HG02885 (cell line): ENCODE measurements at regions not wholly inside any gene's neighbourhood (a gene's known extent, or its start where the extent isn't known, plus 50 kb on each side); places are given as distances from the start of the nearest gene placed in this dataset.

ENCODE experiments used
- ATAC-seq: cut with Tn5 transposase; IDR thresholded peaks from one replicate; pipeline ENCODE4 v1.9.1; 2021; ENCODE audit warnings: mild to moderate bottlenecking; ENCODE audit not compliant: unreplicated experiment, poor library complexity

DNA sequence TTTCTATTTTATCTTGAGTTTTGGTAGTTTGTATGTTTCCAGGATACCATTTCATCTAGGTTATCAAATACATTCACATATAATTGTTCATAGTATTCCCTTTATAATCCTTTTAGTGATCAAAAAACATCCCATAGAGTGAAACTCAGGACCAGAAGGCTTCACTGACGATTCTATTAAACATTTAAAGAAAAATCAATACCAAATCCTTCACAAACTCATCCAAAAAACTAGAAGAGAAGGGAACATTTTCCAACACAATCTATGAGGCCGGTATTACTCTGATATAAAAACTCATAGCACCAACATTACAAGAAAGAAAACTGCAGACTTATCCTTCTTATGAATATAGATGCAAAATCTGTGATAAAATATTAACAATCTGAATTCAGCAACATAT lies 203.4 kb downstream of the ANKRD50 start:
- no peak for ATAC-seq

DNA sequence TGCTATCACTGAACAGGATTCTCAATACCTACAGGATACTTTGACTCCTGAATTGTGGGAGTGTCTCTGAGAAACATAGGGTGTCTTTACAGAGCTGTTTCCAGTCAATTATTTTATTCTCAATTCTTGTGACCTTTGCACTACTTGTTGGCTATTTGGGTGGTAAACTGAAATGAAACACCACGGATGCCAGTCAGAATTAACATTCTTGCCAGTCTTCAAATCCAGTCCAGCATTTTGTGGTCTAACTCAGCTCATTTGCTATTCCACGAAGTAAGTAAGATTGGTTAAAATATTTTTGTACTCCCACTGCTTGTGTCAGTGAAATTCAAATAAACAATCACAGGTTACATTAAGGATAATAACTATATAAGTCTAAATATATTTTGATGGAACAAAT lies 197.9 kb downstream of the ANKRD50 start:
- no peak for ATAC-seq

DNA sequence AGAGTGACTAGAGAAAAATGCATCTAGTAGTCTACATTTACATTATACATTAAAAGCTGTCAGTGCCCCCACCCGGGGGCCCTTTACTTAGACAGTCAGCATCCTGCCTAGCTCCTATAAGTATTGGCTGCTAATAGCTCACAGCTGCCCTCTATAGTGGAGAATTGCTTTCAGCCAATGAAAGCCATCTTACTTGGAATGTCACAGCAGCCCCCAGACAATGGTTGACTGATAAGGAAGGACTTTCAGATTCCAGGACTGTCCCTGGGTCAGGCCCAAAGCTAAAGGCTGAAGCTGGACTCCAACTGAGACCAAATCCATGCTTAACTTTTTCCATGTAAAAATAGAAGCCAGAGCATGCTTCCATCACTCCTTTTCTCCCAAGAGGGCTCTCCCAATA lies 196.9 kb downstream of the ANKRD50 start:
- no peak for ATAC-seq

DNA sequence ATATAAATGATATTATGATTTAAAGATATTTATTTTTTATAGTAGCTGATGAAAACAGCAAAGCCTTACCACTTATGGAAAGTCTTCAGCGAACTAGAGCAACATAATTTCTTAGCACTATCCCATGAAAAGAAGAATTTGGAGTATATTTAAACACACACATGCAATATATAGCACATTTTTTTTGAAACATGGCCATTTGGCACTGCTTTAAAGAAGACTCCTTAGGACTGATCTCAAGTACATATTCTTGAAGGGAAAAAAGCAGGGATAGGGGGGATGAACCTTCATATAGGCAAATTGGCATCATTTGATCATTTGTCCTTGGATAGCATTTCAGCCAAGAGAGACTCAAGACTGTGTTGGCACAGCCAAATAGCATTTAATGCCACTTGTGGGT lies 193.3 kb downstream of the ANKRD50 start:
- ATAC-seq: no peak

DNA sequence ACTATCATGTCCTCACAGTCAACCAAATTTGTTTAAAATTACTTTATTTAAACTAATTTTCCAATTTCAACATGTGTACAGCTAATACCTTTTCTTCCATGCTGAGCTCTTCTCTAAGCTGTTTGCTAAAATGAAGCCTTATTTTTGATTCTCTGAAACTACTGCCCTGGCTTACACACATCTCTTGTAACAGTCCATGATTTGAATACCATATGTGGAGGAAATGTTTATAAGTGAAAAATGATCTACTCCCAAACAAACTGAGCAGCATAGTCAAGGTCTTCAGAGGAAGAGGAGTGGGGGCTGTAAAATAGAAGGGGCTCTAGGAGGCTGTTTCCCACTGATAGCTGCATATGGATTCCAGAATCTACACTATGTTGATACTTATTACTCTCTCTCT lies 188.7 kb downstream of the ANKRD50 start:
- no peak for ATAC-seq

DNA sequence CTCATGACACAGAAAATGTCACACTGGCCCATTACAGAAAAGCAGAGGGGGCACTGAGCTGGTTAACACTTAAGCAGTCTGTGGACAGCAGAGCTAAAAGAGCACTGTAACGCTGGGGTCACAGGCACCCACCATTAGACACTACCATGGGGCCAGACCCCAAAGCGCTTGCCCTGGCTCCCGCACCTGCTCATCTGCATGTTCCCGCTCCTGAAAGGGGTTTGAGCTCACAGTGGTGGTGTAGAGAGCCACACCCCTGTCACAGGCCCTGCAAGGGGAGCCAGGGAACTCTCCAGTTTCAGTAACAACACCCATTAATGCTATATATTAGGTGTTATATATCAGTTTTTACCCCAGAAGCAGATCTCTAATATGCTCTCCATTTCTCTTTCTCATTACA lies 187.0 kb downstream of the ANKRD50 start:
- ATAC-seq: no peak

DNA sequence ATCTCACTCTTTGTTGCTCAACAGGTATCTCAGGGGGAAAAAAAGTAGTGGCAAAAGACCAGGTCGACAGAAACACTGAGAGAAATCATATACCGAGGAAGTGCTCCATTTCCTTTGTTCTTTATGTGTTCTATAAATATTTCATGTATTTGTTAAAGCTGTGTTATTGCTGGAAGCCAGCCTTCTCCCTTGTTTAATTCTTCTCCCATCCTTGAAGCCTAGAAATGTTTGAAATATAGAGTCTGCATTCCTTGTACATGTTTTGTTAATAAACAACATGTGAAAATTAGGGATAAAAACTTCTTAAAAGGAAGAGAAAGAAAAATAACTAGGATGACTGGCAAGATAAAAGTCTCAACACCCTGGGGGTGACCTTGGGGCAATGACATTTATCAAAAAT lies 186.2 kb downstream of the ANKRD50 start:
- ATAC-seq: no peak

DNA sequence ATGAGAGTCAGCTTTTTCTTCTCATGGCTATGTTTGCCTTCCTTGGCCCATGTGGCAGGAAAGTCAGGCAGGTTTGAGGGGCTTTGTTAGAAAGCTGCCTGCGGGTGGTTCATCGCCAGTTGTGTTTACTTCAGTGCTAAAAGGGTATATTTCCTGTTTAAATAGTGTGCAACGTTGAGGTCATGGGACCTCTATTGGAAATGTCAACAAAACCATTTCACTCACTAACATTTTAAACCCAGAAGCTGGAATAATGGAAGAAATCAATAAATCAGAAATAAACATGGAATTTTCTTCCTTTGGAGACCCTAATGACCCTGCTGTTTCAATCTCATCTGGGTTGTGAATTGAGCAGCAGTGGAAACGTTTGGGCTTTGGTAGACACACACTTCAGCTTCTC lies 185.8 kb downstream of the ANKRD50 start:
- no peak for ATAC-seq

DNA sequence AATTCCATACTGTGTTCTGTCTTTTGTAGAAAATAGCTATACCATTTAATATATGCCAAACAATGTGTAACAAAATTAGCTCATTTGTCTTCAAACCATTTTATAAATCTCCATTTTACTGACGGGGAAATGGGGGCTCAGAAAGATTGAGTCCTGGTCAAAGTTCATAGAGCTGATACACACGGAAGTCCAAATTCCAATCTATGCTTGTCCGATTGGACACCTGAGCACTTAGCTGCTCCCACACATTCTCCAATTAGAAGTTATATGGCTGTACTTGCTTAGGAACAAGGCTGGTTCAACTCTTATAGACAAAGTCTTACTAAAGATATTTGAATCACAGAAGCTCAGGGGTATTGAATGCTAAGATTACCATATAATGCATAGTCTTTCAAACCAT lies 185.2 kb downstream of the ANKRD50 start:
- ATAC-seq: no peak

DNA sequence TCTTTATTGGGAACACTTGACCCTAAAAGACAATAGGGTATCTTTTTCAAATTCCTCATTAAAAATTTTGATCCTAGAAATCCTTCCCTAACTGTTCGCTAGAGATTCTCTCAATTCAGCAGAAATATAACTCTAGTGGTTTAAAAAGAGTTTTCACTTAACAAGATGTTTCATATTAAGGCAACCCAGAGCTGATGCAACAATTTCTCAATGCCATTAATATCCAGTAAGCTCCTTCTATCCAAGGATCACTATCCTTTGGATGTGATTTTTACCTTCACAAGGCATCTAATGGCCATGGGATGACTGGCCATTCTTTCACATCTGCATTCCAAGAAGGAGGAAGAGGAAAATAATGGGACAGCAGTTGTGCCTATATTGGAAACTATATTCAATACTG lies 183.4 kb downstream of the ANKRD50 start:
- ATAC-seq: no peak

DNA sequence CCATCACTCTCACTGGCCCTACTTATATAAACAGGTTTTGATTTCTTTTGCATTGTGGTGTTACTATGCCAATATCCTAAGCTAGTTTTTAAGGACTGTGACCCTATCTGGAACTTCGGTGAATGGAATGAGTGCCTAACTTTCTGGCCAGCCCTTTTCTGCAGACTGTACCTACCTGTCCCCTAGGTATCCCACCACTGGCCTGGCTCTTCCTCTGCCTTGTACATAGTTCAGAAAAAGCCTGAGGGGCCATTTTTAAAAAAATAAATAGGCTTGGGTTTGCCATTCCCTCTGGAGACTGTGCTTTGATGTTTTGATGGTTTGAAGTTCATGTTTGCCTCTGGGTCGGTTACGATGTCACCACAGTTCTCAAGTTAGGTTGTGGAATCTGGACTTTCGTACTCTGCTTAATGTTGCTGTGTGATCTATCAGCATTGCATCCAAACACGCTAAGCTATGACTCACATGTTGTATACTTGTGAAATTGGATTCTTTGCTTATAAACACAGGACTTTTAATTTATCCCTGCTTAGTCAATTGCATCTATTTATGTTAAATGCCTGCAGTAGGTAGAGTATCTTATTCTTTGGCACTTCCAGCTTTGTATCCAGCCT lies 182.0 kb downstream of the ANKRD50 start:
- ATAC-seq: no peak

DNA sequence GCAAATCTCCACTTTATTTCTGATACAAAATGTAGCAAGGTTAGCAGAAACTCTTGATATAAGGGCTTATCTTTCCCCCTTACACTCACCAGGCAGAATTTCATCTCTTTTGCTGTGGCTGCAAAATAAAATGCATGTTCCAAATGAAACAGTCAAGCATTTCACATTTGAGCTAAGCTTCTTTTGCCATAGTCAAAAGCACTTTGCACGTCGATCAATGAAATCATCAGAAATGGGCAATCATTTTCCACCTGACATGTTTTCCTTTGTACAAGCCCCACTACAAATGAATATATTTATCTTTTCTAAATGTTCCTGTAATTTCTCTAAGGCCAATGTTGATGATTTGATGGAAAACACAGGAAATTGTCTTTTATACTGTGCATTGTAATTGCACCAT lies 178.4 kb downstream of the ANKRD50 start:
- no peak for ATAC-seq

DNA sequence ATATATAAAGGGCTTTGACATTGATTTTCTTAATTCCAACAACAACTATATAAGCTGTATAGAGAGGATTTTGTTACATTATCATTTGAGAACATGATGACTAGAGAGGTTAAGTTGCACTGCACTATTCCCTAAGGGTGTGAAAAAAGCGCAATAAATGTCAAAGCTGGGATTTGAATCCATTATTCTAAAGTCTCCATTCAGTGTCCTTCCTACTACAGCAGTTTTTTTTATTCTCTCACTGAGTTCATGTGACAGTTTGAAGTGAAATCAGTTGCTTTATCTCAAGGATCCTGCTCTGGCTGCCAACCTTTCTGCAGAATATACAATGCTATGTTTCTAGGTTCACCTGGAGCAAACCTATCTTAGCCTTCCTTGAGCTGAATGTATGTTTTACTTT lies 177.5 kb downstream of the ANKRD50 start:
- ATAC-seq: no peak

DNA sequence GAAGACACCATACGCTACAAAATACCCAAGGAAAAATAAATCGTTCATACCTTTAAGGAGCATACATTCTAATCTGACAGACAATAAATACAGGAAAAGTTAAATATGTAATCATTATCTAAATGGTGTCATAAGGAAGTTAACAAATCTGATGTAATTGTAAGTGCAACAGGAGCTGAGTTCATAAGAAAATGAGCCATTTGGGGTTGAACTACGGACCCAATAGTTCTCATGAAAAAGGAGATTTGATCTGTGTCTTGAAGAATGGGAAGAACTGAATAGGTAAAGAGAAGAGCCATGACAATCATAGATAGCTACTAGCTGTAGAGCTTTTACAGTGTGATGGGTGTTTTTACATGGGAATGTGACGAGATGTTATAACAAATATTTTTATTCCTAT lies 175.6 kb downstream of the ANKRD50 start:
- ATAC-seq: no peak

DNA sequence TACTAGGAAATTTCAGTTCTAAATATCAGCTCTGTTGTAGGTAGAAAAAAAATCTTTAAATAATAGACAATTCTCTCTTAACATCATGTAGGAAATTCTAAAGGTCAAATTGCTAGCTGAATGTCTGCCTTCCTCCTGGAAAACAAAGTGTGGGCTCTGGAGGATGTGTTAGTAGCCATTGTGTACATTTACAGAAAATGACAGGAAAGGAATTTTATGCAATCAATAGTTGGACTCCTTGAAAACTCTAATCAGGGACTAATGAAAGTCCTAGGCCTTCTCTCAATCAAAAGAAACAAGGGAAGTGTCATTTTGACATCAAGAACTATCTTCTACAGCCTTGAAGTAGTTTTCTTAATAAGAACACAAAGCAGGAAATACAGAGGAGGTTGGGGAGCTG lies 174.6 kb downstream of the ANKRD50 start:
- ATAC-seq: no peak

DNA sequence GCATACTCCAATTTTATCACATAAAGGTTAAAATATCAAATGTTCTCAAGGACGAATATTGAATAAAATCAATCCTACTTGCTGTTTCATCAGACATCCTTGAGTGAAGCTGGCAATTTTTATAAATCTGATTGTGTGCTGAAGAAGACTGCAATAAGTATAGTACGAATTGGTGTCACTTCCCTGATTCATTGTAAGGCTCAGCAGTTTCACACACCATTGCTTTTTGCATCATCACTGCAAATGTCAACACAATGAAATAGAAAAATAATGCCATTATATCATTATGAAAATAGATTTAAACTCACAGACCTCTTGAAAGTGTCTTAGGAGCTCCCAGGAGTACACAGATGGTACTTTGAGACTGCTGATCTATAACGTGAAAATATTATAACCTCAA lies 172.5 kb downstream of the ANKRD50 start:
- ATAC-seq: no peak

DNA sequence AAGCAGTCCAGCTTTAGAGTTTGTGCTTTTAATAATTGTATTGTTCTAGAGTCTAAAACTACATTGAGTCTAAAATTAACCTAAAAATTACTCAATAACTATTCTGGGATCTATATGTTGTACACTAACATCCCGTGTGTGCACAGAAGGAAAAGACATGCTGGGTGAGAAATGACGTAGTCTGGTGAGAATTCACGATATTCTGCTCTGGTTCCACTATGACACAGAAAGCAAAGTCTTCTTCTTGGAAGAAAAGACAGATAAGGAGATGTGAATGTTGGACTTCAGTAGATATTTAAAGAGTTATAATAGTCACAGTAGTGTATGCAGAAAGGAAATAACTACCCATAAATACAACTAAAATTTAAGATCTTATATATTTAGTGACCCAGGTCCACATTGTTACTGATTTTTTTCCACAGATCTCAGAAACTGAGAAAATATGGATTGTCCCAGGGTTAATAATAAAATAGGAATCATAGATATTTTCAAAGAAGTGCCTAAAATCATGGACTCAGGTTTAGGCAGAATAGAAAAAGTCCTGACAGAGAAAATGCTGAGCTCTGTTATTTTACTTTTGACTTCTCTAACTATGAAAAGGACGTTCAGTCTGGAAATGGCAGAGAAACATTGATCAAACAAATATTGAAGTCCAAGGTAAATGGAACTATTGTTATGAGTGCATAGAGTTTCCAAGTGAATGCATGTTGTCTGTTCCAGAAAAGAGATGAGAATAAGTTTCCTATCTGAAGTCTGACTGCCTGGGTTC lies 170.7 kb downstream of the ANKRD50 start:
- ATAC-seq: no peak

DNA sequence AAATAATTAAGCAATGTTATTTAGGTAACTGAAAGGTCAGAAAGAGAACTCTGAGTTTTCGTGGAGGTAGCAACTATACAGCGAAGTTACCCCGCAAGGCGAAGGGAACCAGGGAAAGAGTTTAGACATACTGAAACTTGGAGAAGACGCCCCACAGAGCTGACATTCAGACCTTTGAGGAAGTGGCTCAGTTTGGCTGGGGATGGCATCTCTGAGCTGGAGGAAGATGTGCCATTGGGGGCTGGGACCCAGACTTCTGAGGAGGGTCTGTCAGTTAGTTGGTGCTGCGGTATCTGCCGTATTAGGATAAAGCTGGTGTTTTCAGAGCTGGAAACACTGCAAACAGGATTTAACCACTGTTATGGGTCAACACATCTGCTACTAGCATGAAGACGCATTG lies 156.6 kb downstream of the ANKRD50 start:
- no peak for ATAC-seq

DNA sequence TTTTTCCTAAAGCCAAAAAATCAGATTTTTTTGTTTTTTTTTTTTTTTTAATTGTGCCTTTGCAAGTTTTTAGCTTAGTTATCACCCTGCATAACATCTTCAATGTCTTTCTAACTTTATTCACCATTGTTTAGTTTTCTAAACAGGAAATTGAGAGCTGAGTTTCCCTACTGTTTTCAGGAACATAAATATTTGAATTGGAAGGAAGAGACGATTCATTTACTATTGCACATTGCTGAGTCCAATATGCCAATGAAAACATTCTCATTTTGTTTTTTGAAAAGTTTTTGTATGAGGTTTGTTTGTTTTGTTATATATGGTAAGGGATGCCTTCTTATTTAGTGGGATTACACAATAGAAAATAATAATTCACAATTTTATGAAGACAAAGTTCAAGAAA lies 148.4 kb downstream of the ANKRD50 start:
- ATAC-seq: no peak

DNA sequence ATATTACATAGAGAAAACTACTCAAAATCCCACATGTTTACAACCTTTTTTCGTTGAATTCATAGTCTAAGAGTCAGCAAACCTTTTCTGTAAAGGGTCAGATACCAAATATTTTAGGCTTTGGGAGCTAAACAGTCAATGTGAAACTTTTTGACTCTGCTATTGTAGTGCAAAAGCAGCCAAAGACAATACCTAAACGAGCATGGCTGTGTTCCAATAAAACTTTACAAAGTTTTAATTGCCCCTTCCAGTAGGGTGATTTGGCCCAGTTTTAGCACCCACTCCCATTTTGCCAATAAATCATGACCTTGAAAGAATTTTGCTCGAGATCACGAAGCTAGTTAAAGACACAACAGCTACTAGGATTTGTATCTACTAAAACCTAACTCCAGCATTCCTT lies 147.2 kb downstream of the ANKRD50 start:
- no peak for ATAC-seq

DNA sequence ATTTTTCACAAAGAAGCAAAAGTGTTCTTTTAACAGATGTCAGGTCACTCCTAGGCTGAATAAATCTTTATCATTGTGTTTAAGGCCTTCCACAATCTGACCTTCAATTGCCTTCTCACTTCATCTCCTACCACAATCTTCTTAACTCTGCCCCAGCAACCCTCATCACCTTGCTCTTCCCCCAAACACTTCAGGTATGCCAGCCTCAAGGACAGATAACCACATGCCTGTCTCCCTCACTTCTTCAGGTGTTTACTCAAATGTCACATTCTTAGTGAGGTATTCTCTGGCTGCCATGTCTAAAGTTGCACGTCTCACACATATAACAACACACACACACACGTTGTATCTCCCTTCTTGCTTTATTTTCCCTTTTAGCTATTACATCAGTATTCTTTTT lies 146.5 kb downstream of the ANKRD50 start:
- no peak for ATAC-seq

DNA sequence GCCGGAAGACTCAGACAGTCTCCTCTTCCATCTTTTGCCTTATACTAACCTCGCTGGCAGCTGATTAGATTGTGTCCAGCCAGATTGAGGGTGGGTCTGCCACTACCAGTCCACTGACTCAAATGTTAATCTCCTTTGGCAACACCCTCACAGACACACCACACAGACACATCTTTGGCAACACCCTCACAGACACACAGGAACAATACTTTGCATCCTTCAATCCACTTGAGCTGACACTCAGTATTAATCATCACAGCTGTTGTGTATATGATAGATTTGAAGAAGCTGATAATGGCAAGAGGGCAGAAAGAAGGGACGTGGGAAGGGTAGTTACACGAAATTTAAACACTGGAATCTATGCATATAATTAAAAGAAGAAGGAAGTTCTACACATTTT lies 139.5 kb downstream of the ANKRD50 start:
- ATAC-seq: no peak
